Liver (tissue), 7 donors: ENCODE measurements at regions not wholly inside any gene's neighbourhood (a gene's known extent, or its start where the extent isn't known, plus 50 kb on each side); places are given as distances from the start of the nearest gene placed in this dataset.

Source experiments
- DNase-seq: peaks from one replicate; pipeline ENCODE4 v3.0.0-alpha.2; 2017; ENCODE audit warnings: low spot score
- H3K27ac ChIP-seq, 2 donors: one replicate each; pipeline ENCODE4 v1.7.0; 2013; ENCODE audit warnings: inconsistent platforms in 2 of 2, low read length in 2 of 2, control low read depth in 1 of 2, low read depth in 1 of 2, mild to moderate bottlenecking in 1 of 2
- H3K27me3 ChIP-seq, 4 donors: one replicate each; pipeline versions ENCODE4 v1.6.1 to v1.7.0; 2013; ENCODE audit warnings: low read length in 3 of 4, inconsistent platforms in 1 of 4, mild to moderate bottlenecking in 1 of 4, moderate library complexity in 1 of 4; ENCODE audit not compliant: control insufficient read depth in 4 of 4, insufficient read depth in 4 of 4
- H3K36me3 ChIP-seq, 4 donors: one replicate each; pipeline versions ENCODE4 v1.6.1 to v1.7.0; 2013; ENCODE audit warnings: low read length in 3 of 4, mild to moderate bottlenecking in 3 of 4, low read depth in 1 of 4, moderate library complexity in 1 of 4; ENCODE audit not compliant: control insufficient read depth in 4 of 4, insufficient read depth in 3 of 4
- H3K4me1 ChIP-seq, 4 donors: one replicate each; pipeline versions ENCODE4 v1.6.1 to v1.7.0; 2013; ENCODE audit warnings: low read length in 3 of 4, mild to moderate bottlenecking in 3 of 4, moderate library complexity in 1 of 4; ENCODE audit not compliant: control insufficient read depth in 4 of 4, insufficient read depth in 4 of 4
- H3K4me3 ChIP-seq, 3 donors: one replicate each; pipeline versions ENCODE4 v1.6.1 to v1.7.0; 2013; ENCODE audit warnings: low read length in 3 of 3, control low read depth in 1 of 3, low read depth in 1 of 3, mild to moderate bottlenecking in 1 of 3
- H3K9ac ChIP-seq, 2 donors: one replicate each; pipeline ENCODE4 v1.7.0; 2013; ENCODE audit warnings: low read length in 2 of 2, mild to moderate bottlenecking in 2 of 2, moderate library complexity in 2 of 2, control low read depth in 1 of 2, low read depth in 1 of 2
- H3K9me3 ChIP-seq, 4 donors: one replicate each; pipeline versions ENCODE4 v1.6.1 to v1.7.0; 2013; ENCODE audit warnings: low read length in 3 of 4; ENCODE audit not compliant: control insufficient read depth in 4 of 4
- EGR1 ChIP-seq, 2 donors: IDR thresholded peaks; 2 replicates each; pipeline ENCODE4 v1.6.1; 2016 to 2018; ENCODE audit warnings: antibody characterized with exemption in 2 of 2, low read depth in 2 of 2
- FOXA1 ChIP-seq: IDR thresholded peaks from 2 replicates; pipeline ENCODE4 v1.6.1; 2016; ENCODE audit warnings: antibody characterized with exemption
- FOXA2 ChIP-seq: IDR thresholded peaks from 2 replicates; pipeline ENCODE4 v1.6.1; 2016; ENCODE audit warnings: antibody characterized with exemption
- GABPA ChIP-seq, 2 donors: IDR thresholded peaks in 1 of 2; conservative IDR thresholded peaks in 1 of 2; 2 replicates each; pipeline ENCODE4 v1.6.1; 2016; ENCODE audit warnings: antibody characterized with exemption in 2 of 2, mild to moderate bottlenecking in 1 of 2, moderate library complexity in 1 of 2
- HNF4A ChIP-seq, 2 donors: conservative IDR thresholded peaks; 2 replicates each; pipeline ENCODE4 v1.6.1; 2016; ENCODE audit warnings: antibody characterized with exemption in 2 of 2, mild to moderate bottlenecking in 2 of 2
- HNF4G ChIP-seq: IDR thresholded peaks from 2 replicates; pipeline ENCODE4 v1.6.1; 2016; ENCODE audit warnings: antibody characterized with exemption
- JUND ChIP-seq, 2 donors: IDR thresholded peaks; 2 replicates each; pipeline ENCODE4 v1.6.1; 2016; ENCODE audit warnings: antibody characterized with exemption in 2 of 2
- NR2F2 ChIP-seq: IDR thresholded peaks from 2 replicates; pipeline ENCODE4 v1.6.1; 2016; ENCODE audit warnings: antibody characterized with exemption
- RAD21 ChIP-seq, 2 donors: IDR thresholded peaks; 2 replicates each; pipeline ENCODE4 v1.6.1; 2016; ENCODE audit warnings: antibody characterized with exemption in 2 of 2, mild to moderate bottlenecking in 2 of 2
- RXRA ChIP-seq, 2 donors: IDR thresholded peaks; 2 replicates each; pipeline ENCODE4 v1.6.1; 2017 to 2018; ENCODE audit warnings: antibody characterized with exemption in 2 of 2, mild to moderate bottlenecking in 1 of 2
- SP1 ChIP-seq: IDR thresholded peaks from 2 replicates; pipeline ENCODE4 v1.6.1; 2018; ENCODE audit warnings: antibody characterized with exemption, mild to moderate bottlenecking
- TAF1 ChIP-seq: conservative IDR thresholded peaks from 2 replicates; pipeline ENCODE4 v1.6.1; 2016; ENCODE audit warnings: antibody characterized with exemption, mild to moderate bottlenecking
- YY1 ChIP-seq: IDR thresholded peaks from 2 replicates; pipeline ENCODE4 v1.6.1; 2016; ENCODE audit warnings: antibody characterized with exemption, mild to moderate bottlenecking
- TF ChIP-seq, protein P1 (sequence below): IDR thresholded peaks from 2 replicates; pipeline ENCODE4 v1.6.1; 2016; ENCODE audit warnings: antibody characterized with exemption, mild to moderate bottlenecking
- TF ChIP-seq, protein P2 (sequence below): IDR thresholded peaks from 2 replicates; pipeline ENCODE4 v1.6.1; 2016; ENCODE audit warnings: antibody characterized with exemption
- TF ChIP-seq, protein P3 (sequence below): fragments of 150-350 bp; IDR thresholded peaks from 2 replicates; pipeline ENCODE4 v1.5.1; 2017; ENCODE audit warnings: improper control_type of control experiment, low read depth, low read length; ENCODE audit not compliant: missing input control
- TF ChIP-seq, protein P4 (sequence below): IDR thresholded peaks from 2 replicates; pipeline ENCODE4 v1.6.1; 2016; ENCODE audit warnings: antibody characterized with exemption
- TF ChIP-seq, protein P5 (sequence below): IDR thresholded peaks from 2 replicates; pipeline ENCODE4 v1.6.1; 2016; ENCODE audit warnings: antibody characterized with exemption
- donor health status: healthy.
- donor health status: healthy.
- donor health status: healthy.
- donor health status: healthy.

DNA sequence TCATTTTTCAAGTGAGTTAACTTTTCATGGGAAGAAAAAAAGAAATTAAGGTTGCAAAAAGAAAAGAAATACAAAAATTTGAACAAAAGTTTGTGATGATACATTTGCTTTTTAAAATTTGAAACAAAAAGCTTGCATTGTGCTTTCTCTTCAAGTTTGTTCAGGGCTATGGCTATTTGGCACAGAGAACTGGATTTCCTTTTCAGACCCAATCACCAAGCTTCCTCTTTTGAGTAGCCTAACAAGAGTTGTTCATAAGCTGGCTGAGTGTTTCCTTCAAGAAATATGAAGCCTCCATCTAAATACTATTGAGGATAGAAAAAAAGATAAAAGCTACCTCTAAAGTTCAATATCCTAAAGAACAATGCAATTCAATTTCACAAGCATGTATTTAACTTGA, 787.8 kb downstream of the LIG4 start:
- Histone ChIP-seq H3K4me3 (no peak overlapping the region), H3K27me3 (no peaks in the 10 kb centered on the region), H3K4me1 (no peaks in the 10 kb centered on the region), H3K9me3 (peaks cover 0 to 5% (median 1%) of the 10 kb centered on the region in 4 donors), H3K9ac (no peak overlapping the region), H3K27ac (no peak overlapping the region), H3K36me3 (no peaks in the 10 kb centered on the region)
- no peak for DNase-seq
- TF ChIP-seq, protein P1, sequence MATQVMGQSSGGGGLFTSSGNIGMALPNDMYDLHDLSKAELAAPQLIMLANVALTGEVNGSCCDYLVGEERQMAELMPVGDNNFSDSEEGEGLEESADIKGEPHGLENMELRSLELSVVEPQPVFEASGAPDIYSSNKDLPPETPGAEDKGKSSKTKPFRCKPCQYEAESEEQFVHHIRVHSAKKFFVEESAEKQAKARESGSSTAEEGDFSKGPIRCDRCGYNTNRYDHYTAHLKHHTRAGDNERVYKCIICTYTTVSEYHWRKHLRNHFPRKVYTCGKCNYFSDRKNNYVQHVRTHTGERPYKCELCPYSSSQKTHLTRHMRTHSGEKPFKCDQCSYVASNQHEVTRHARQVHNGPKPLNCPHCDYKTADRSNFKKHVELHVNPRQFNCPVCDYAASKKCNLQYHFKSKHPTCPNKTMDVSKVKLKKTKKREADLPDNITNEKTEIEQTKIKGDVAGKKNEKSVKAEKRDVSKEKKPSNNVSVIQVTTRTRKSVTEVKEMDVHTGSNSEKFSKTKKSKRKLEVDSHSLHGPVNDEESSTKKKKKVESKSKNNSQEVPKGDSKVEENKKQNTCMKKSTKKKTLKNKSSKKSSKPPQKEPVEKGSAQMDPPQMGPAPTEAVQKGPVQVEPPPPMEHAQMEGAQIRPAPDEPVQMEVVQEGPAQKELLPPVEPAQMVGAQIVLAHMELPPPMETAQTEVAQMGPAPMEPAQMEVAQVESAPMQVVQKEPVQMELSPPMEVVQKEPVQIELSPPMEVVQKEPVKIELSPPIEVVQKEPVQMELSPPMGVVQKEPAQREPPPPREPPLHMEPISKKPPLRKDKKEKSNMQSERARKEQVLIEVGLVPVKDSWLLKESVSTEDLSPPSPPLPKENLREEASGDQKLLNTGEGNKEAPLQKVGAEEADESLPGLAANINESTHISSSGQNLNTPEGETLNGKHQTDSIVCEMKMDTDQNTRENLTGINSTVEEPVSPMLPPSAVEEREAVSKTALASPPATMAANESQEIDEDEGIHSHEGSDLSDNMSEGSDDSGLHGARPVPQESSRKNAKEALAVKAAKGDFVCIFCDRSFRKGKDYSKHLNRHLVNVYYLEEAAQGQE: no peak
- TF ChIP-seq, protein P2, sequence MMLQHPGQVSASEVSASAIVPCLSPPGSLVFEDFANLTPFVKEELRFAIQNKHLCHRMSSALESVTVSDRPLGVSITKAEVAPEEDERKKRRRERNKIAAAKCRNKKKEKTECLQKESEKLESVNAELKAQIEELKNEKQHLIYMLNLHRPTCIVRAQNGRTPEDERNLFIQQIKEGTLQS: no peak
- TF ChIP-seq EGR1 (IDR thresholded peaks at IDR 0.05; ENCODE audit: low read depth in 2 of 2) (no peak), NR2F2 (no peak), FOXA2 (no peak), RAD21 (IDR thresholded peaks at IDR 0.05) (no peak), YY1 (no peak), TAF1 (no peak), JUND (IDR thresholded peaks at IDR 0.05) (no peak), GABPA (IDR thresholded peaks at IDR 0.05 in 1 of 2, conservative IDR thresholded peaks at IDR 0.05 in 1 of 2) (no peak), FOXA1 (no peak), SP1 (no peak), RXRA (IDR thresholded peaks at IDR 0.05) (no peak), HNF4A (conservative IDR thresholded peaks at IDR 0.05) (no peak), HNF4G (no peak)
- TF ChIP-seq, protein P3, sequence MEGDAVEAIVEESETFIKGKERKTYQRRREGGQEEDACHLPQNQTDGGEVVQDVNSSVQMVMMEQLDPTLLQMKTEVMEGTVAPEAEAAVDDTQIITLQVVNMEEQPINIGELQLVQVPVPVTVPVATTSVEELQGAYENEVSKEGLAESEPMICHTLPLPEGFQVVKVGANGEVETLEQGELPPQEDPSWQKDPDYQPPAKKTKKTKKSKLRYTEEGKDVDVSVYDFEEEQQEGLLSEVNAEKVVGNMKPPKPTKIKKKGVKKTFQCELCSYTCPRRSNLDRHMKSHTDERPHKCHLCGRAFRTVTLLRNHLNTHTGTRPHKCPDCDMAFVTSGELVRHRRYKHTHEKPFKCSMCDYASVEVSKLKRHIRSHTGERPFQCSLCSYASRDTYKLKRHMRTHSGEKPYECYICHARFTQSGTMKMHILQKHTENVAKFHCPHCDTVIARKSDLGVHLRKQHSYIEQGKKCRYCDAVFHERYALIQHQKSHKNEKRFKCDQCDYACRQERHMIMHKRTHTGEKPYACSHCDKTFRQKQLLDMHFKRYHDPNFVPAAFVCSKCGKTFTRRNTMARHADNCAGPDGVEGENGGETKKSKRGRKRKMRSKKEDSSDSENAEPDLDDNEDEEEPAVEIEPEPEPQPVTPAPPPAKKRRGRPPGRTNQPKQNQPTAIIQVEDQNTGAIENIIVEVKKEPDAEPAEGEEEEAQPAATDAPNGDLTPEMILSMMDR: no peak
- TF ChIP-seq, protein P4, sequence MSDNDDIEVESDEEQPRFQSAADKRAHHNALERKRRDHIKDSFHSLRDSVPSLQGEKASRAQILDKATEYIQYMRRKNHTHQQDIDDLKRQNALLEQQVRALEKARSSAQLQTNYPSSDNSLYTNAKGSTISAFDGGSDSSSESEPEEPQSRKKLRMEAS: no peak
- TF ChIP-seq, protein P5, sequence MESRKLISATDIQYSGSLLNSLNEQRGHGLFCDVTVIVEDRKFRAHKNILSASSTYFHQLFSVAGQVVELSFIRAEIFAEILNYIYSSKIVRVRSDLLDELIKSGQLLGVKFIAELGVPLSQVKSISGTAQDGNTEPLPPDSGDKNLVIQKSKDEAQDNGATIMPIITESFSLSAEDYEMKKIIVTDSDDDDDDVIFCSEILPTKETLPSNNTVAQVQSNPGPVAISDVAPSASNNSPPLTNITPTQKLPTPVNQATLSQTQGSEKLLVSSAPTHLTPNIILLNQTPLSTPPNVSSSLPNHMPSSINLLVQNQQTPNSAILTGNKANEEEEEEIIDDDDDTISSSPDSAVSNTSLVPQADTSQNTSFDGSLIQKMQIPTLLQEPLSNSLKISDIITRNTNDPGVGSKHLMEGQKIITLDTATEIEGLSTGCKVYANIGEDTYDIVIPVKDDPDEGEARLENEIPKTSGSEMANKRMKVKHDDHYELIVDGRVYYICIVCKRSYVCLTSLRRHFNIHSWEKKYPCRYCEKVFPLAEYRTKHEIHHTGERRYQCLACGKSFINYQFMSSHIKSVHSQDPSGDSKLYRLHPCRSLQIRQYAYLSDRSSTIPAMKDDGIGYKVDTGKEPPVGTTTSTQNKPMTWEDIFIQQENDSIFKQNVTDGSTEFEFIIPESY: no peak
